HuH-7.5 (cell line): ENCODE measurements at regions not wholly inside any gene's neighbourhood (a gene's known extent, or its start where the extent isn't known, plus 50 kb on each side); places are given as distances from the start of the nearest gene placed in this dataset.
"Not testable (repeated sequence)": the region's sequence is repeated elsewhere in the genome, so short reads cannot be mapped to it uniquely, and the experiment has no call there.

ENCODE experiments used
- DNase-seq: peaks from one replicate; pipeline ENCODE4 v3.0.0; 2011; ENCODE audit warnings: low spot score

- DNase-seq: no peak
Observed at GRCh38 chr10:35854661-35855060, 212.6 kb upstream of the FZD8 start.

- DNase-seq: no peak
Observed at GRCh38 chr10:35852721-35853120, 210.6 kb upstream of the FZD8 start.

DNA sequence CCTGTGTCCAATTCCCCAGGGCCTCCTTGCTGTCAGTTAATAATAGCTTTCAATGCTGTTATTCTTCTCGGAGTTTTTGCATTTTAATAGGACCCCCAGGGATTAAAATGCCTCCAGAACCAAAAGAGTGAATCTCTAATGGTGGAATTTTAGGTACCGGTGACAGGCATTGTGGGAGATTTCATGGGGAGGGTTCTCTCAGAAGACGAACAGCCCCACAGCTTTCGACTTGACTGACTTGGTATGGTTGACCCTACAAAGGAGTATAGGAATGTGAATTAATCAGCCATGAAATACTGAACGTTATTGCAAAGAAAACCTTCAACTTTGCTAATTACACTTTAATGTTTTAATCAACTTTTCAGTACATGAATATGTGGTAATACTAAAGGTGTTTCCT is 206.3 kb upstream of the FZD8 start:
- no peak for DNase-seq

DNA sequence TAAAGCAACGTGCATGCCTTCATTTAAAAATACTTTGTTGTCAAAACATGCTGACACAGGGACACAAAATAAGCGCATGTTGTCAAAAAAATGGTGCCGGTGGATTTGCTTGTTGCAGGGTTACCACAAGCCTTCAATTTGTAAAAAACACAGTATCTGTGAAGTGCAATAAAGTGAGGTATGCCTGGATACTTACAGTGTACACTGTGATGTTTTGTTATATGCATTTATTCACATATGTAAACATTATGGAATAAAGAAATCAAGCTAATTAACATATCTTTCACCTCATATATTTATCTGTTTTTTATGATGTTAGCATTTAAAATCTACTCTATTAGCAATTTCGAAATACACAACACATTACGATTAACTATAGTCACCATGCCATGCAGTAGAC is 202.6 kb upstream of the FZD8 start:
- DNase-seq: no peak

DNA sequence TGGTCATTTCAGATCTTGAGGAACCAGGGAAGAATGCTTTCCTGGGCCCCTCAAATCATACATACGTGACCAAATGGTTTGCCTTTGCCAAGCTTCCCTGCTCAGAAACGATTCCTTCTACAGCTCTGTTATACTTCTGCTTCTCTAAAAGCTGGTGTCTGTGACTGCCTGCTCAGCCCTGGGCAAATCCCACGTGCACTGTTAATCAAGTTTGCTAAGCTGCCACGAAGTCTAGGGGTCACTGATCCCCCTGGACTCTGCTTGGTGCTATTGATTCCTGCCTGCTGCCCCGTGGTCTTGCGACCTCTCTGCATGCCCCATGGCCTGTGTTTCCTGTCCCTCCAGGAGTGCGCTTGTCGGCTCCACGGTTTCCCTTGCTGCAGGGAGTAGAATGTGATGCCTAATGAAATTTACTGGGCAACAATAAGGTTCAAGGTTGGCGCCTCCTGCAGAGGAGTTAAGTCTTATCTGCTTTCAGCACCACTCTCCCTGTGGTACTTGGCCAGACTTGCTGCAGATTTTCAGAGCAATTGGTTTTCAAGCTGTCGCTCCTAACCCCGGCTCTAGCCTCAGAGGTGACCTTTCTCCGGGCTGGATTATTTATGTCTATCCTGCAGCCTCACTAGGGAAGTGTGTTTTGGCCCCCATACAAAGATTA is 201.6 kb upstream of the FZD8 start:
- DNase-seq: no peak

- DNase-seq: no peak
Observed at GRCh38 chr10:35838054-35838453, 196.0 kb upstream of the FZD8 start.

- DNase-seq: no peak
Observed at GRCh38 chr10:35835545-35835944, 193.4 kb upstream of the FZD8 start.

GRCh38 chr10:35834877-35835494 is 192.9 kb upstream of the FZD8 start:
- no peak for DNase-seq

DNA sequence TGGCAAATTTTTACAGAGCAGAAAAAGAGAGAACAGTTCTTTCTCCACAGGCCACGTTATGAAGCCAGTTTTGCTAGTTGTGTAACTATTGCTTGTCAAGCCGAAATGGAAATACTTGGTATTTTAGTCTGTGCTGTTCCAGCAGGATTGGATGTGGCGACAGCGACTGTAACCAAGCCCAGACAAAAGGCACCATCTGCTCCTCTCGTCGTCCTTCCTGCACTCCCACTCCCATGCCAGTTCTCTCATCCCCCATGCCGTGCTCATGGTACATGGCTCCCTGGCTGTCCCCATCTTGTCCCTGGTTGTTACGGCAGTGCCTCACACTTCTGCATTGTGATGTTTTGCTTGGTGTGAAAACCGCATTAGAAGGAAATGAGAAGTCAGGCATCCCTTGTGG is 185.7 kb upstream of the FZD8 start:
- DNase-seq: no peak

DNA sequence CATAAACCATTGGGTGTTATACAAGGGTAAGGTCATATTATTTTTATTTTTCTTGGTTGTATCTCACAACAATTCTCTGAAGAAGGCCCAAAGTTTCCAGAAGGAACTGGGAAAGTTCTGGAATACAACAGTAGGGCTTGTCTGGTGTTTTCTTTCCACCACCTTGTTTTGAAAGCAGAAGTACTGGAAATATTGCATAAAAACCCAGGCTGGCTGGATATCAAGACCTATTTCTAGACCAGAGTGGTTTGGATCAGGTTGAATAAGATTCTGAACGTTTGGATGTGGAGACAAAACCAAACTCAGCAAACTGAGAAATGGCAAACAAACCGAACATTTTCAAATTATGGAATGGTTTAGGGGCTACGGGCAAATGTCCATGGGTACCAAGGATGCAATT is 182.6 kb upstream of the FZD8 start:
- DNase-seq: no peak

DNA sequence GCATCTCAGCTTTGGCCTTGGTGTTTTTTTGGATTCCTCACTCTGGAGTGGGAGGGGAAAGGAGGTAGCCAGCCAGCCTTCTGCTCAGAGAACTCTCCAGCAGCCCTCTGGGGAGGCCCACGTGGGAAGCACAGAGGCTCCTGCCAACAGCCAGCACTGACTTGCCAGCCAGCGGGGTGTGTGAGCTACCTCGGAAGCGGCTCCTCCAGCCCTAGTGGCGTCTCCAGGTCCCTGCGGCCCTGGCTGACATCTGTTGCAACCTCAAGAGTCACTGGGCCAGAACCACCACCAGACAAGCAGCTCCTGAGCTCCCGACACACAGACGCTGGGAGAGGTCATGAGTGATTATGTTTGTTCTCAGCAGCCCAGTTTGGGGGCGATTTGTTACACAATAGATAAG is 180.2 kb upstream of the FZD8 start:
- DNase-seq: no peak

DNA sequence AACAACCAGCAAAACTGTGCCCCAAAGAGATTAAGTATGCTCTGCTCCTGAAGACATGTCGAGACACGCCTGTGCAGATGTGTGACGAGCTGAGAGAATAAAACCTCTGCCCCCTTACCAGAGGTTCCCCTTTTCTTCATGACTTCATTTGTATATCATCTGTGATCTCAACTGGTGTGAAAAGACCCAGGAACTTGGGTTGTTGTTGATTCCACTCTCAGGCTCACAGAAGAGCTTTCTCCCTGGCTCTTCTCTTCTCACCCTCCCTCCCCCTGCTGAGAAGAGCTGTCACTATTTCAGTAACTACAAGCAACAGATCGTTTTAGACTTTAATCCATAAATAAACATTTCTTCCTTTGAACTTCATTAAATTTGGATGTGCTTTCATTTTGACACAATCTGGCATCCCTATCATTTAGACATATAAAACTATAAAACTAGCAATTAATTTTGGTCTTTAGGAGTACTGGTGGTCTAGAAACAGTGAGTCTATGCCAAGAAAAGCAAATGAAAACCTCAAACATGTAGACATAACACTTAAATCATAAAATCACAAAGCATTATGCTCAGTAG is 179.3 kb upstream of the FZD8 start:
- no peak for DNase-seq

GRCh38 chr10:35819736-35820135 is 177.6 kb upstream of the FZD8 start:
- no peak for DNase-seq

DNA sequence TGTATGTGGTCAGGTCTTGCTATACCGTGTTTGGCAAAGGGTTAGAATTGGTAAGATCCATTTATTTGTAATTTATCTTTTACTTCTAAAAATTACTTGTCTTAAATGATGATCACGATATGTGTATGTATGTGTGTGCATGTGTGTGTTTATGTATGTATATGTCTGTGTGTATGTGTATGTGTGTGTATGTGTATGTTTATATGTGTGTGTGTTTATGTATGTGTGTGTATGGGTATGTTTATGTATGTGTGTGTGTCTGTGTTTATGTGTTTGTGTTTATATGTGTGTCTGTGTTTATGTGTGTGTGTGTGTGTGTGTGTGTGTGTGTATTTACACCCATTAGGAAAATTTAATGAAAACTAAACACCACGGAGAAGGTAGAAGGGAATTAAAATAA is 176.9 kb upstream of the FZD8 start:
- DNase-seq: no peak

DNA sequence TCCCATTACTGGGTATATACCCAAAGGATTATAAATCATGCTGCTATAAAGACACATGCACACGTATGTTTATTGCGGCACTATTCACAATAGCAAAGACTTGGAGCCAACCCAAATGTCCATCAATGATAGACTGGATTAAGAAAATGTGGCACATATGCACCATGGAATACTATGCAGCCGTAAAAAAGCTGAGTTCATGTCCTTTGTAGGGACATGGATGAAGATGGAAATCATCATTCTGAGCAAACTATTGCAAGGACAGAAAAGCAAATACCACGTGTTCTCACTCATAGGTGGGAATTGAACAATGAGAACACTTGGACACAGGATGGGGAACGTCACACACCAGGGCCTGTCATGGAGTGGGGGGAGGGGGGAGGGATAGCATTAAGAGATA is 175.0 kb upstream of the FZD8 start:
- not testable (repeated sequence) for DNase-seq

GRCh38 chr10:35813219-35813618 is 171.1 kb upstream of the FZD8 start:
- no peak for DNase-seq

- DNase-seq: no peak
Observed at GRCh38 chr10:35808344-35808743, 166.2 kb upstream of the FZD8 start.

DNA sequence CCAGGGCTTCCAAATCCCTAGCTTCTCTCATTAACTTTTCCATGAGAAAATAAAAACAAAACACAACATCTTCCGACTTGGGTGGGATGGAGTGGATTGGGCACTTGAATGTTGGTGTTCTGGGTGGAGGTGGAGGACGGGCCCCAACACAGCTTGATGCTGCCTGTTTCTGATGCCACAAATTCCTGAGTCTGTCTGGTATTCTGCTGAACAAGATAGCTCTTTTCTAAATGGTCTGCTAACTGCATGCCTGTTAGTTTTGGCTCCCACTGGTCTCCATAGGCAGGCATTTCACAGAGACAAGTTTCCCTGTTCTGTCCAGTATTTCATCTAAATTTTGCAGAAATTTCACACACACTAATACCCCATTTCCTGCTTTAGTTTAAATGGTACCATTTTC is 160.9 kb upstream of the FZD8 start:
- DNase-seq: no peak

DNA sequence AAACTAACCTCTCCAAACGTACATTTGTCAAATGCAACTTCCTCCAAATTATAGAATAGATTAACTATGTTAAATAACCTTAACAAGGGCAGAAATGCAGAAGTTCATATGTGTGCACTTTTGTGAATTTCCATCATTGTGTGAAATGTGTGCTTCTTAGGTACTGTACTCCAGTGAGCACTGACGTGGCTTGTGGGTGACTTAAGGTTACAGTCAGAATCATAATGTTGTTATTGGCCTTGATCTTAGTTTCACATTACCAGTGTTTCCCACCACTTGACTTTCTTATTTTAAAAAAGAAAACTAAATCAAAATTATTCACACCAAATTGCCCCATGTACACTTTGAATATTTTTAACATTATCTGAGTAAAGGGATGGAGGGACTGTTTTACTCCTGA is 155.1 kb upstream of the FZD8 start:
- no peak for DNase-seq

DNA sequence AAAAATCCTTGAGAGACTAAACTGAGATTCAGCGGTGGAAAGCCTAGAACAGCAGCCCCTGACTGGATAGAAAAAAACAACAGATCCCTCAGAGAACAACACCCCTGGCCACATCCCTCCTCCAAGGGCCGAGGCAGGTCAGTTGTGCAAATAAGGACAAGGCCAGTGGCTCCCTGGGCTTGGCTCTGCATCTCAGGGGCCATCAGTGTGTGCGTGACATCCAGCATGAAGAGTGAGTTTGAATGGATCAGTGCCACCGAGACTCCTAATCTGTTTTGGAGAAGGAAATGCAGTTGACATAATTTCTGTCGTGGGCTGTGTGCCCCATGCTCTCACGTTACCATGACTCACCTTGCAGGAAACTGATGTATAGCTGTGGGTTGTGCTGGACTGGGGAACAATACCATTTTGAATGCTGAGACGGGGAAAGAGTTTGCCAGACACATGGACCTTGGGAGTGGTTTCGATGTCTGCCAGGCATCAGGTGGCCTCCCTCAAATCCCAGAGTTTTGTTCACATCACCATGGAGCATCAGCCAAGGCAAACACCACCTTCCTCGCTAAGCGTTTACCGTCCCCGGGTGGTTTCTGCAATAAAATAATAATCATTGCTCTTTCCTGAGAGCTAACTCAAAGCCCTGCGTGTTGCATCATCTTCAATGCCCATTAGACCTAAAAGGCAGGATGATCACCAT is 153.2 kb upstream of the FZD8 start:
- no peak for DNase-seq

GRCh38 chr10:35794703-35795102 is 152.6 kb upstream of the FZD8 start:
- DNase-seq: no peak

DNA sequence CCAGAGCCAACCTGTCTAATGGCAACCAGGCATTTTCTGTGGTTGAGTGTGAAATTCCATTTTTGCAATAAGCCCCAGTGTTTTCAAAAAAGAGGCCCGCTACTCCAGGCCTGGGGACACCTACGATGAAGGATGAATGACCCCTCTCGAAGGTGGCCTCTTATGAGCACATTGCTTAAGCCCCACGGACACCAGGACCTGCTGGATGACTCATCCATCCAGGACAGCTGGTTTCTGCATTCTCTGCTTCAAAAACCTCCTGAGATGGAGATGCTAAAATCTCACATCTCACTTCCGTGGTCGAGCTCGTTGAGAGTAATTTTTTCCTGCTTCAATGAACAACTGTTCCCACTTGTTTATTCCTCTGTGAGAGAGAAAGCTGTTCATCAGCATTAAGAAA is 150.2 kb upstream of the FZD8 start:
- no peak for DNase-seq

- DNase-seq: no peak
Observed at GRCh38 chr10:35789996-35790395, 147.9 kb upstream of the FZD8 start.
